ENCODE measurements at regions not wholly inside any gene's neighbourhood (a gene's known extent, or its start where the extent isn't known, plus 50 kb on each side); places are given as distances from the start of the nearest gene placed in this dataset.

DNA sequence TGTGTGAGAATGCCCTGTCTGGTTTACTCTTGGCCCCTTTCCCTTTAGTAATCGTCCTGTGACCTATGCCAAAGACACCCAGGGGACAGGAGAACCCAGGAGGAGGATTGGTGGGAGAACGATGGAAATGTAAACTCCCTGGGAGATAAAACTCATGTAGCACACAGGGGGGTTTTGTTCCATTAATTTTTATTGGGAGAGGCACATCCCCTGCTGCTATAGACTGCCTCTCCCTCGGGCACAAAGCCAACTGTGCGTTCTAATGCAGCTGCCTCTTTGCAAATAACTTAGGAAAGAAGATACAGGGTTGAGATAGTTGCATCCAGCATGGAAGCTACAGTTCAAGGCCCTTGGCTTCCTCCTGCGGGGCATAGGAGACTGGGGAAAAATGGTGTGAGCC, 489.6 kb downstream of the SLC4A3 start:
- DNase-seq = no peak
- in situ Hi-C loops (cut with MboI; ENCODE audit: low pct_unique_long_range_greater_than_20kb, low sequenced_read_pairs) = no loop called here

DNA sequence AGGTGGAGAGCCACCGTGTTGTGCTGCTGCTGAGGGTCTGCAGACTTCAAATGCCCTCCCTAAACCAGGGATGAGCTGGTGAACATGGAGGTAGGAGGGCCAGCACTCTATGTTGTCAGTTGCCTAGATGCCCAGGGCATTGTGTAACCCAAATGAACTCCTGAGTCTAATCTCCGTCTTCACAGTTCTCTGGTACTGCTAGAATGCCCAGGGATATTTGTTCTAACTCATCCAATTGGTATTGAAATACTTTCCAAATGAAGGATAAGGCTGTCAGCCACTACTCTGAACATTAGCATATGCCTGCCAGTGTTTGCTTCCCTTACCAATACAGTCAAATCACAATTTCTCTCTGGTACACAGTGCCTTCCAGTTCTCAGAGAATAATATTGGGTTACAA, 492.6 kb downstream of the SLC4A3 start:
- DNase-seq = no peak
- in situ Hi-C loops (cut with MboI; ENCODE audit: low pct_unique_long_range_greater_than_20kb, low sequenced_read_pairs) = no loop called here

- DNase-seq = no peak
- in situ Hi-C loops (cut with MboI; ENCODE audit: low pct_unique_long_range_greater_than_20kb, low sequenced_read_pairs) = no loop called here
These were observed 496.3 kb downstream of the SLC4A3 start for GRCh38 chr2:220123751-220124150.

DNA sequence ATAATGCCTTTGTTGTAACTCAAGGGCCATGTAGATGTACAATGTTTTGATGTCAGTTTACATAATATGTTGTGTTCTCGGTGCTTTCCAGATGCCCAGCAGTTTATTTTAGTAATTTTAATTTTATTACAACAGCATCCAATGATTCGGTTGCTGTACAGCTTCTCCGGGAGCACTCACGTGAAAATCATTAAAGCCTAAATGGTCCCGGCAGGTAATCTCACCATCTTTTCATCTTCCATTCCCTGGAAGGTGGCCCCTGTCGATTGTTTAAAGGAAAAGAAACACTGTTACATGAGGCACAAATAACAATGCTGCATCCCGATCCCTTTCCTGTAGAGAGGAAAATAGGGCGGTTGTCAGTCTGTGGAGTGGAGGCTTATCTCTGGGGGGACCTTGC, 498.1 kb downstream of the SLC4A3 start:
- no peak for DNase-seq
- in situ Hi-C loops (cut with MboI; ENCODE audit: low pct_unique_long_range_greater_than_20kb, low sequenced_read_pairs) = no loop called here

GRCh38 chr2:220127311-220127710, 499.9 kb downstream of the SLC4A3 start:
- in situ Hi-C loops (cut with MboI; ENCODE audit: low pct_unique_long_range_greater_than_20kb, low sequenced_read_pairs) = no loop called here
- DNase-seq = no peak

DNA sequence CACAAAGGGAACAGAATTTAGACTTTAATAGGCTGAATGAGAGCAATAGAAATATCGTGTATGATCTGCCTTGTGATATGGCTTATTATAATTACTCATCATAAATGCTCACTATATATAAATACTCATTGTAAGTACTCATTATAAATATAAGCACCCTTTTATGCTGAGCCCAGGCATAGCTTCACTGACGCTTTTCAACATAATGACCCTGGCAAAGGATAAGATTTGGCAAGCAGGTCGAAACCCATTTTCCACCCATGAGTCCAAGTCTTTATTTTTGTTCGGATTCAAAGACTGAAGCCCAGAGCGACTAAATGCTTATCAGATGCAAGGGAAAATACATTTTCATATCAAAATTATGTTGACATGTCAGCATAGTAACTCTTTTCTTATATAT, 500.4 kb downstream of the SLC4A3 start:
- in situ Hi-C loops (cut with MboI; ENCODE audit: low pct_unique_long_range_greater_than_20kb, low sequenced_read_pairs) = no loop called here
- DNase-seq = no peak

DNA sequence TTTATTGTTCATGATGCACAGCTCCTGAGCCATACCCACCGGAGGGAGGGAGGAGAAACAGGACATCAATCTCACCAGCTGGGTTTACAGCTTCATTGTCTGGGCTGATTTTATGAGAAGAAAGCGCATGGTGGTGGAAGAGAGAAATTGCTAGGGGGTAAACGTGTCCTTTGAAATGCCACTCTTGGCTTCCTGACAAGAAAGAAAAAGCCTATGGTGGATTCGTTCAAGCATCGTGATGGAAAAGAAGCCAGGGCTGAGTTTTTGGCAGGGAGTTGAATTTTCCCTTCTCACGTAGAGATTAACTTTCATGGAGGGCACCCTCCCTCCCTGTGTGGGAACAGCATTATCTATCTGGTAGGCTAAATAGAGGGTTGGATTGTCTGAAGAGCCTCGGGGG, 502.0 kb downstream of the SLC4A3 start:
- no peak for DNase-seq
- in situ Hi-C loops (cut with MboI; ENCODE audit: low pct_unique_long_range_greater_than_20kb, low sequenced_read_pairs) = no loop called here

DNA sequence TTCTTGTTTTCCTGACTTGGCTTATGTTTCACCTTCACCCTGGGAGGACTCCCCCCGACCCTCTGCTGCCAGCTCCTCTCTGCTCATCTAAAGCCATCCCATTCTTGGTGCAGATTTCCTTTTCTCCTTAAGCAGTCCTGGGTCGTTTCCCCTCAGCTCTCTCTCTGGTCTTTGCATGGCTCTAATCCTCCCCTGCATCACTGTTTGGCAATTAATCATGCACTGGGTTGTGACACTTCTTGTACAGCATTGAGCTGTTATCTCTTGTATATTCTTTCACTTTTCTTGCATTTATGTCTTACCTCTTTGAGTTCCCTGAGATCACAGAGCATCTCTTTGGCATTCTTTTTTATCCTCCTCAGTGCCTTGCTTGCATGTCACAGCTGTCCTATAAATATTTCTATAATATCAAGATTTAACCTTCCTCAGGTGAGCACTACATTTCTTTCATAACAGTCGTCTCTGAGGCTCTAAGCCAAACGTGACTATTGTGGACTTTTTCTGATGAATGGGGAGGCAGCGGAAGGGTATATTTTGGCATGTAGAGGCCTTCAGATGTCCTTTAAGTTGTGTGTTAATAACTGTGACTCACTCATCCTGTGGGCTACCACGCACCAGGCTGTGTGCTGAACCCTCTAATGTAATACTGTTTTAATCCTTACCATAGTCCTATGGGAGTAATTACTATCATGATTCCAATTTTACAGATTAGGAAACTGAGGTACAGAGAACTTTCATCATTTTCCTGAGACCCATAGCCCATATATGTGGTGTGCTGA, 507.5 kb downstream of the SLC4A3 start:
- in situ Hi-C loops (cut with MboI; ENCODE audit: low pct_unique_long_range_greater_than_20kb, low sequenced_read_pairs) = no loop called here
- DNase-seq = no peak

GRCh38 chr2:220143336-220143735, 515.9 kb downstream of the SLC4A3 start:
- no peak for DNase-seq
- in situ Hi-C loops (cut with MboI; ENCODE audit: low pct_unique_long_range_greater_than_20kb, low sequenced_read_pairs) = no loop called here

DNA sequence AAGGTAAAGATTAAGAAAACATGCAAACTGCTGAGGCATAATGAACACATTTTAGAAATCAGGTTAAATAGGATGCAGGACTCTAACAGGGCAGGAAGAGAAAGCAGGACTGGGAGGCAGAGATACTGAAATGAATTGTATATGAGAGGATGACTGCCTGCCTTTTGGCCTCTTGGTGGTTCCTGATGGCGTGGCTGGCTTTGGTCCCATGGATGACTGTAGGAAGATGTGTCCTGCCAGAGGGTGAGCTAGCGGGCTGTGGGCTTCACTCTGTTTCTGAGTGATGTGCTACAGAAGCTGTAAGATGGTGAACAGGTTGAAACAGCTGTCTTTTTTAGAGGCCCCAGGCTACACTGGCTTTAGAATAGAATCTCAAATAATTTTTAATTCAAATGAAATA, 517.0 kb downstream of the SLC4A3 start:
- in situ Hi-C loops (cut with MboI; ENCODE audit: low pct_unique_long_range_greater_than_20kb, low sequenced_read_pairs) = no loop called here

DNA sequence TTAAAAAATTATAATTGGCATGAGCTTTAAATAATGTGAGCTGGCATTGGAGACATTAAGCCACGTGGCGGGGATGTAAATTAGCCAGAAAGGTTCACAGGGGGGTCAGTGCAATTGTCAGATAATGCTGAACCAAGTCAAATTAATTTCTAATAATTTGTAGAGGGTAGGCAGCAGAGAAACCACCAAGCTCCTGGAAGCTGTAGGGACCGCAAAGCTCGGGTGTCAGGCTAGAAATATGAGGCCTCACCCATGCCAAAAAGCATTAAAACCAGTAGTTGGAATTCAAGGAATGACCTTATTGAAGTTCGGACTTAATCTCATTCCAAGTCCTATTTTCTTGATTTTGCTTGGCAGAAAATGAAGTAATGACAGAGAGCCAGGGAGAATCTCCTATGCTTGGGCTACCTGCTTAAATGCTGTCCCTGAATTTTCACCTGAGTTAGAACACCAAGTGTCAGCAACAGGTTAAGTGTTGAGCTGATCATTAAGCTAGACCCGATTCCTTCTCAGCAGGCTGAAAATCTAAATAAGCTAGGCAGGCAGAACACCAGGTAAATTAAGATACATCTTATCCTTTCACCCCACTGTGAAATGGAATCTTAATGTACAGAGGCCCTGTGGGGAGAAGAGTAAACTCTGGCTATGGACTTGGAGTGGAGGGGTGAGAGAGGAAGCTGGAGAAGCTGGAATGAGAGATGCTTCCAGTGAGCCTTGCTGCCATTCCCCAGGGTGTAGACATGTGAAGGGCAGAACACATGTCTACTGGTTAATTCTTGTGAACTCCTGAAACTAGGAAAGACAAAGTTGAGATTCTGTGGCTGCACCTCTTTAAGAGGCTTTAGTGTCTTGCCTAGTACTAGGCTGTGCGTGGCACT, 520.0 kb downstream of the SLC4A3 start:
- in situ Hi-C loops (cut with MboI; ENCODE audit: low pct_unique_long_range_greater_than_20kb, low sequenced_read_pairs) = no loop called here
- no peak for DNase-seq

More for the DNA sequence above, 517.0 kb downstream of the SLC4A3 start:
- DNase-seq = no peak

- in situ Hi-C loops (cut with MboI; ENCODE audit: low pct_unique_long_range_greater_than_20kb, low sequenced_read_pairs) = no loop called here
- no peak for DNase-seq
These were observed 521.2 kb downstream of the SLC4A3 start for GRCh38 chr2:220148471-220149248.

DNA sequence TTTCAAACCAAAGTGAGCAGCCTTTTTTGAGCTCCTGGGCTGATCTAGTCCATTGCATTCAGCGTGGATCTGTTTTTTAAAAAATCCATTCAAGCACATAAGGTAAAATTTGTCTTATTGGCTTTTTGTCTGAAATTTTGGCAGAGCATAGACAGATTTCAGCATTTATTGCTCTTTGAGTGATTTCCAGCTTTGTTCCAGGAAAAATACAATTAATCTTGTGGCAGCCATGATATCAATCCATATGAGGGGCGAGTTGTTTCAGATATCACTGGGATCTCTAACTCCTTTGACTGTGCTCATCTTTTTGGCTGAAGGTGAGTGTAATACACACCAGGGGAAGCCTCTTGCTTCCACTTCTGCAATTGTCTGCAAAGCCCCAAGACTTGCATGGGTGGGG, 523.9 kb downstream of the SLC4A3 start:
- DNase-seq = no peak
- in situ Hi-C loops (cut with MboI; ENCODE audit: low pct_unique_long_range_greater_than_20kb, low sequenced_read_pairs) = no loop called here

DNA sequence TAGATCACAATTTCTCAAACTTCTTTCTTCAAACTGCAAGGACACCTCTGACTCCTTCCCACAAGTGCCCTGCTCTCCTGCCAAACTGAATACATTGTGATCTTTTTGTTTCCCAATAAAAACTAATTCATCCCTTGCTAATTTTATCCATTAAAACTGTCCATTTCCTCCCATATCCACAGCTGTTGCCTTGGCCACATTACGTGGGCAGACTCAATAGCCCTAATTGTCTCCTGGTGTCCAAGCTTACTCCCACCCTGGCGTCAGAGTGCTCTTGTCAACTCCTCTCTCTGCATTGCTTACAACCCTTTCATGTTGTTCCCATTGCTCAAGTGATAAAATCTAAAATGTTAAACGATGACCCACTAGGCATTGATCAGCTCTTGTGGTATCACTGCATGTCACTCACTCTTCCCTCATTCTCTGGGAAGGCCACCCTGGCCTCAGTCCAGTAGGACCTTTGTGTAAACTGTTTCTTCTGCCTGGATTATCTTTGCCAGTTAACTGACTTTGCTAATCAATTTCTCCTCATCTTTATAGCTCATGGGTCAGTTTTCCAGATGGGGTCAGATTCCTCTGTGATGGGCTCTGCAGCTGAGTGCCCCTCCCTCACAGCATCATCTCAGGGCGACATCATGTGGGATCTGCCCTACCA, 525.0 kb downstream of the SLC4A3 start:
- no peak for DNase-seq
- in situ Hi-C loops (cut with MboI; ENCODE audit: low pct_unique_long_range_greater_than_20kb, low sequenced_read_pairs) = no loop called here

- DNase-seq = no peak
- in situ Hi-C loops (cut with MboI; ENCODE audit: low pct_unique_long_range_greater_than_20kb, low sequenced_read_pairs) = no loop called here
These were observed 525.7 kb downstream of the SLC4A3 start for GRCh38 chr2:220153118-220153517.

DNA sequence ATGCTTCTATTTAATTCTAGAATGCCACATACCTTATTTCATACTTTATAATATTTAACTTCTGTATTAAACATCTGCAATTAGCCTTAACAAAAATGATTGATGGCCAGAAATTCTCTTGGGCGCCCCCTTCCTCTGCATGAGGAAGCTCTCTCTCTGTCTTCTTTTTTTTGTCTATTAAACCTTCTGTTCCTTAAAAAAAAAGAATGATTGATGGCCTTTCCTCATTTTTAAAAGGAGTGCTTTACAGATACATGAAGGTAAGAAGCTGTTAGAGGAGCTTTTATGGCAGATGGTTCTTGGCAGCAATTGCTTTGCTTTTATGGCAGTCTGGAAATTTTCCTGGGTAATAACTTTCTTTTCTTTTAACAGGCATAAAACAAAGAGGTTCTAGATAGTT, 526.9 kb downstream of the SLC4A3 start:
- in situ Hi-C loops (cut with MboI; ENCODE audit: low pct_unique_long_range_greater_than_20kb, low sequenced_read_pairs) = no loop called here
- DNase-seq = no peak

GRCh38 chr2:220157312-220157711, 529.9 kb downstream of the SLC4A3 start:
- DNase-seq = no peak
- in situ Hi-C loops (cut with MboI; ENCODE audit: low pct_unique_long_range_greater_than_20kb, low sequenced_read_pairs) = no loop called here

DNA sequence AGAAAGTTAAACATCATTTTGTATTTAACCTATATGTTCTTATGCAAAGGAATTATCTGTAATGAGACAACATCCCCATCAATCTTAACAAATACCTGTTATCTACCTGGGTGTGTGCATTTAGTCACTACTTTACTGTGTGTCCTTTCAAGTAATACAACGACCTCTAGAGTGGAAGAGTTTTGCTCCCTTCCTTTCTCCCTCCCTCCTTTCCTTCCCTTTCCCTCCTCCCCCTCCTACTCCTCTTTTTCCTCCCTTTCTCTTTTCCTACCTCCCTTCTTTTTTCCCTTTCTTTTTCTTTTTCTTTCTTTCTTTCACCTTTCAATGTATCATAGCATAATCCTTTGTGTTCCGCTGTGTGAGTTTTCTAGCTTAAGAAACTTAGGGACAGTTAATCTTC, 532.3 kb downstream of the SLC4A3 start:
- DNase-seq = no peak
- in situ Hi-C loops (cut with MboI; ENCODE audit: low pct_unique_long_range_greater_than_20kb, low sequenced_read_pairs) = no loop called here

GRCh38 chr2:220162320-220162719, 534.9 kb downstream of the SLC4A3 start:
- no peak for DNase-seq
- in situ Hi-C loops (cut with MboI; ENCODE audit: low pct_unique_long_range_greater_than_20kb, low sequenced_read_pairs) = no loop called here
